Gastrocnemius medialis (tissue), 4 donors: ENCODE measurements at regions not wholly inside any gene's neighbourhood (a gene's known extent, or its start where the extent isn't known, plus 50 kb on each side); places are given as distances from the start of the nearest gene placed in this dataset.

Experiments used
- CTCF ChIP-seq, 5 experiments: fragments of 450-650 bp in 3 of 5; fragments of 200-600 bp in 2 of 5; sonication (generic) in 2 of 5; IDR thresholded peaks in 4 of 5; conservative IDR thresholded peaks in 1 of 5; 1 replicate in 4 of 5; 2 replicates in 1 of 5; pipeline ENCODE4 v1.5.1; 2016 to 2019; ENCODE audit warnings: antibody characterized with exemption in 5 of 5, mild to moderate bottlenecking in 3 of 5, moderate library complexity in 3 of 5
- POLR2A ChIP-seq, 2 donors: fragments of 450-650 bp; IDR thresholded peaks; one replicate each; pipeline ENCODE4 v1.6.1; 2017; ENCODE audit warnings: antibody characterized with exemption in 2 of 2, mild to moderate bottlenecking in 2 of 2, moderate library complexity in 2 of 2

- TF ChIP-seq POLR2A (IDR thresholded peaks at IDR 0.05) (no peak), CTCF (IDR thresholded peaks at IDR 0.05 in 4 of 5, conservative IDR thresholded peaks at IDR 0.05 in 1 of 5) (no peak)
Measured at GRCh38 chr6:118725944-118726343, 74.6 kb upstream of the CEP85L start.
